GM19239 (cell line): ENCODE measurements at regions not wholly inside any gene's neighbourhood (a gene's known extent, or its start where the extent isn't known, plus 50 kb on each side); places are given as distances from the start of the nearest gene placed in this dataset.

Experiments
- DNase-seq: peaks from one replicate; pipeline ENCODE4 v3.0.0; 2011; ENCODE audit warnings: low spot score; ENCODE audit not compliant: insufficient read length
- FAIRE-seq: peaks from 2 replicates; lab custom pipeline; 2011; peaks lifted over from hg19 to GRCh38; lab: Jason Lieb, UNC

GRCh38 chr1:58861076-58861475 lies 77.2 kb upstream of the JUN start:
- no peak for DNase-seq
- no peak for FAIRE-seq

GRCh38 chr1:58861506-58861905 lies 77.7 kb upstream of the JUN start:
- DNase-seq (no peak), FAIRE-seq (no peak)

- FAIRE-seq: no peak
Observed at GRCh38 chr1:58862728-58863385, 79.0 kb upstream of the JUN start.

GRCh38 chr1:58864654-58865053 lies 80.8 kb upstream of the JUN start:
- DNase-seq (no peak), FAIRE-seq (no peak)

More at GRCh38 chr1:58862728-58863385, 79.0 kb upstream of the JUN start:
- DNase-seq: no peak

GRCh38 chr1:58866578-58866977 lies 82.7 kb upstream of the JUN start:
- FAIRE-seq (no peak), DNase-seq (no peak)

GRCh38 chr1:58869638-58870297 lies 85.9 kb upstream of the JUN start:
- no peak for DNase-seq
- no peak for FAIRE-seq

GRCh38 chr1:58870298-58870676 lies 86.4 kb upstream of the JUN start:
- FAIRE-seq: no peak
- DNase-seq: no peak

- no peak for FAIRE-seq
- DNase-seq: no peak
Observed at GRCh38 chr1:58874342-58874741, 90.5 kb upstream of the JUN start.

- FAIRE-seq (no peak), DNase-seq (no peak)
Observed at GRCh38 chr1:58874757-58875755, 91.2 kb upstream of the JUN start.

GRCh38 chr1:58879464-58879863 lies 95.6 kb upstream of the JUN start:
- no peak for DNase-seq
- no peak for FAIRE-seq

- FAIRE-seq (no peak), DNase-seq (no peak)
Observed at GRCh38 chr1:58880592-58880991, 96.7 kb upstream of the JUN start.

- FAIRE-seq: no peak
- DNase-seq: no peak
Observed at GRCh38 chr1:58881471-58881994, 97.7 kb upstream of the JUN start.

GRCh38 chr1:58882322-58882948 lies 98.6 kb upstream of the JUN start:
- no peak for DNase-seq
- FAIRE-seq: no peak

GRCh38 chr1:58883037-58883887 lies 99.4 kb upstream of the JUN start:
- DNase-seq (no peak), FAIRE-seq (peak; percentile 72)

GRCh38 chr1:58883888-58884482 lies 100.1 kb upstream of the JUN start:
- peak; percentile 86 for FAIRE-seq

GRCh38 chr1:58884706-58885661 lies 101.1 kb upstream of the JUN start:
- DNase-seq: no peak

More at GRCh38 chr1:58883888-58884482, 100.1 kb upstream of the JUN start:
- peak; percentile 25 for DNase-seq

GRCh38 chr1:58885998-58886397 lies 102.2 kb upstream of the JUN start:
- DNase-seq (no peak), FAIRE-seq (no peak)

More at GRCh38 chr1:58884706-58885661, 101.1 kb upstream of the JUN start:
- no peak for FAIRE-seq

GRCh38 chr1:58886611-58887010 lies 102.8 kb upstream of the JUN start:
- no peak for DNase-seq
- FAIRE-seq: no peak
